Fibroblast of the aortic adventitia (primary cell): ENCODE measurements at regions not wholly inside any gene's neighbourhood (a gene's known extent, or its start where the extent isn't known, plus 50 kb on each side); places are given as distances from the start of the nearest gene placed in this dataset.
A peak's percentile ranks its signal among the peaks of the same experiment; 100 is the strongest.

Experiments
- DNase-seq: peaks from one replicate; pipeline ENCODE4 v3.0.0-alpha.2; 2010; ENCODE audit warnings: low read depth
- H3K4me3 ChIP-seq: 2 replicates; pipeline ENCODE4 v1.5.1; 2011; ENCODE audit warnings: low read depth, mild to moderate bottlenecking, control low read depth, low read length, moderate library complexity
- TF ChIP-seq, protein P1 (sequence below): IDR thresholded peaks from 2 replicates; pipeline ENCODE4 v1.5.1; 2011; ENCODE audit warnings: mild to moderate bottlenecking, low read length, control low read depth, inconsistent platforms; ENCODE audit not compliant: insufficient read depth

DNA sequence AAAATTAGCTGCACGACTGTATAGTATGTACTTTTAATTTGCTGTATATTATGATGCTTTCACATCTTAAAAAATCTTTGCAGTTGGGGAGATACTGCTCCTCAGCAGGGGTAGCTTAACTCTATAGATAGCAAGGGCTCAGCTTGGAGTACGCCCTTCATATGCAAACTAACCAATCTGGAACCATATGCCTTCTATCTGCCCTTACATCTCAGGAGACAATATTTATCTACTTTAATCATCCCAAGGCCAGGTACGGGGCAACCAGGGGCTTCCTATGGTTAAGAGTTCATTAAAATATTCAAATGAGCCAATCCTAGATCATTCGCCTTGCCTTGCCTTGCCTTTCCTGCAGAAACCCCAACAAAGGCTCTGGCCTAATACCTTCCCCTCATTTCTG lies 204.1 kb upstream of the ZBTB20 start:
- H3K4me3 ChIP-seq = no peak overlapping the region
- TF ChIP-seq, protein P1, sequence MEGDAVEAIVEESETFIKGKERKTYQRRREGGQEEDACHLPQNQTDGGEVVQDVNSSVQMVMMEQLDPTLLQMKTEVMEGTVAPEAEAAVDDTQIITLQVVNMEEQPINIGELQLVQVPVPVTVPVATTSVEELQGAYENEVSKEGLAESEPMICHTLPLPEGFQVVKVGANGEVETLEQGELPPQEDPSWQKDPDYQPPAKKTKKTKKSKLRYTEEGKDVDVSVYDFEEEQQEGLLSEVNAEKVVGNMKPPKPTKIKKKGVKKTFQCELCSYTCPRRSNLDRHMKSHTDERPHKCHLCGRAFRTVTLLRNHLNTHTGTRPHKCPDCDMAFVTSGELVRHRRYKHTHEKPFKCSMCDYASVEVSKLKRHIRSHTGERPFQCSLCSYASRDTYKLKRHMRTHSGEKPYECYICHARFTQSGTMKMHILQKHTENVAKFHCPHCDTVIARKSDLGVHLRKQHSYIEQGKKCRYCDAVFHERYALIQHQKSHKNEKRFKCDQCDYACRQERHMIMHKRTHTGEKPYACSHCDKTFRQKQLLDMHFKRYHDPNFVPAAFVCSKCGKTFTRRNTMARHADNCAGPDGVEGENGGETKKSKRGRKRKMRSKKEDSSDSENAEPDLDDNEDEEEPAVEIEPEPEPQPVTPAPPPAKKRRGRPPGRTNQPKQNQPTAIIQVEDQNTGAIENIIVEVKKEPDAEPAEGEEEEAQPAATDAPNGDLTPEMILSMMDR = no peak
- DNase-seq = no peak

DNA sequence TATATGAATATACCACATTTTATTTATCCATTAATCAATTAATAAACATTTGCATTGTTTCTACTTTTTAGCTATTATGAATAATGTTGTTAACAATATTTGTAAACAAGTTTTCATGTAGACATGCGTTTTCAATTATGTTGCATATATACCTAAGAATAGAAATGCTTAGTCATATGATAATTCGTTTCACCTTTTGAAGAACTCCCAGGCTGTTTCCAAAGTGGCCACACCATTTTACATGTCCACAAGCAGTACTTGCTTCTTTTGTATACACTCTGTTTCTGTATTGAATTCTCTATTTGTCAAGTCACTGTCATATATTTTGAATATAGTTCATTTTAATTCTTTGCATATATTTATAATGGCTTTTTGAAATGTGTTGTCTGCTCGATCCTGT lies 206.9 kb upstream of the ZBTB20 start:
- TF ChIP-seq, protein P1 = no peak

DNA sequence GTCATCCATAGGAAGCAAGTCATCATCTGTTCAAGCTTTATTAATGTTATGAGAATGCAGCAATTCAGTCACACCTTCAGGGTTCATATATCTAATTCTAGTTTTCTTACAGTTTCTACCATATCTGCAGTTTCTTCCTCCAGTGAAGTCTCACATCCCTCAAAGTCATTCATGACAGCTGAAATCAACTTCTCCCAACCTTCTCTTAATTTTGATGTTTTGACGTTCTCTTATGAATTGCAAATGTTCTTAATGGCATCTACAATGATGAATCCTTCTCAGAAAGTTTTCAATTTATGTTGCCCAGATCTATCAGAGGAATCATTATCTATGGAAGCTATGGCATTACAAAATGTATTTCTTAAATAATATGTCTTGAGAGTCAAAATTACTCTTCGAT lies 210.4 kb upstream of the ZBTB20 start:
- H3K4me3 ChIP-seq = no peak overlapping the region
- no peak for DNase-seq
- TF ChIP-seq, protein P1 = no peak

More for the DNA sequence above, 206.9 kb upstream of the ZBTB20 start:
- DNase-seq = no peak
- no peak overlapping the region for H3K4me3 ChIP-seq

DNA sequence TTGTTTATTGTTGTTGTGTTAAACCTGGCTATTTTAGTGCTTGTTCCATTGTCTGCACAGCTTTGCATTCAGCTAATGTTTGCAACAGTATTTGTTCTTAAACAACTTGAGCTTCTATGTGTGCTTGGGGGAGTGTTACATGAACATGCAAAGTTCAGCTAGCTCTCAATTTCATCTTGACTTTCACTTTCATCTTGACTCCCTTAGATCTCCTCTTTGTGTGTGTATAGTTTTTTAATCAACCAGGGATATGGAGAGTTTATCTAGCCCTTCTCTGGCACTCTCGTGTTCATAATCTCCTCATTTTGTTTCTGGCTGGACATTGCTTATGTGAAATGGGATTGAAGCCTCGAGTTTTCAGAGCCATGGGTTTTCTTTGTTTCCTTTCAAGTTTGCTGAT lies 212.4 kb upstream of the ZBTB20 start:
- TF ChIP-seq, protein P1 = no peak
- DNase-seq = peak; percentile 42
- H3K4me3 ChIP-seq = peak overlapping the region; percentile 4

DNA sequence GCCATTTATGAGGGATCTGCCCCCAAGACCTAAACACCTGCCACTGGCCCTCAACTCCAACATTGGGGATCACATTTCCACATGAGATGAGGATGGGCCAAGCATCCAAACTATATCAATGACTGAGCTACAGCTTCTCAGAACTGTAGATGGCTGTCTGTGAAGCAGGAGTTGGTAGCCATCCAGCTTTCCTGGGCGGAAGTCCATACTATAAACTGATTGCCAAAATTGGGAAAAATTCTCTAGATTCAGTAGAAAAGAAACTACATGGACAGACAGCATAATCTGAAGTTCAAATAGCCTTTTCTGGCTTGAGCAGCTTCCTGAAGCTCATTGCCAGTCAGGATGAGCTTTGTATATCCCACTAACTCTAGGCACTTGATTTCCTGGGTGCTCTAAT lies 214.7 kb upstream of the ZBTB20 start:
- H3K4me3 ChIP-seq = no peak overlapping the region
- TF ChIP-seq, protein P1 = no peak
- DNase-seq = peak; percentile 66

DNA sequence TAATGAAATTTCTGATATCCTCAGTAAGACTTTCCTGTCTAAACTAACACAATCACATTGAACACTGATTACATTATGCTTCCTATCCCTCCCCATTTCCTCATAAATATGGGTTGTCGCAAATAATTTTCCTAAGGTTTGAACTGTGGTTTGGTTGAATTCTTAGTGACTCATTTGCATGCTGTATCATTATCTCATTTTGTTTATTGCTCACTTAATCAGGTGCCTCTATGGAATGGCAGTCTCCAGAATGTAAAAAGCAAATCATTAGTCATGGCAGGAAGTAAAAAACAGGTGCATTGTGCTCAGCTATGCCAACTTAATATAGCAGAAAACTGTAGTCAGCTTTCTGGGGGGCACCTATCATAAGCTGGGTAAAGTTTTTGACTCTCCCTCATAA lies 216.0 kb upstream of the ZBTB20 start:
- H3K4me3 ChIP-seq = no peak overlapping the region
- DNase-seq = no peak
- TF ChIP-seq, protein P1 = no peak

DNA sequence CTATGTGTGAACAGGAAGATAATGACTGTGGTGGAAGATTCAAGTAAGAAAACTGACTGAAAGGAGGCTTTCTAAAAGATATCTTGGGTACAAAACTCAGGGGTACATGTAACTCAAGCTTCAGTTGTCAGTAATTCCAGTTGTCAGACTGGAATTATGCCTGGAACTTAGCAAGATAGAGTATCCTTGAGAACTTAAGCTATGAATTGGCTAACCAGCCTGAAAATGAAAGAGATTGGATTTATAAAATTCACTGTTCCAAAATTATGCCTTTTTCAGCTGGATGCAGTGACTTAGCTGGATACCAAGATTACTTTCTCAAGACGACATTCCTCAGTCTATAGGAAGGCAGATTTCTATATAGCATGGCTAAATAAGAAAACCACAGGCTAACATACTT lies 221.9 kb upstream of the ZBTB20 start:
- TF ChIP-seq, protein P1 = no peak
- H3K4me3 ChIP-seq = no peak overlapping the region
- DNase-seq = no peak
